Liver (tissue), 3 donors: ENCODE measurements at regions not wholly inside any gene's neighbourhood (a gene's known extent, or its start where the extent isn't known, plus 50 kb on each side); places are given as distances from the start of the nearest gene placed in this dataset.

ENCODE experiments used
- ATF3 ChIP-seq: IDR thresholded peaks from 2 replicates; pipeline ENCODE4 v1.6.1; 2016; ENCODE audit warnings: antibody characterized with exemption
- EGR1 ChIP-seq, 2 donors: IDR thresholded peaks; 2 replicates each; pipeline ENCODE4 v1.6.1; 2016 to 2018; ENCODE audit warnings: antibody characterized with exemption in 2 of 2, low read depth in 2 of 2
- GABPA ChIP-seq, 2 donors: IDR thresholded peaks in 1 of 2; conservative IDR thresholded peaks in 1 of 2; 2 replicates each; pipeline ENCODE4 v1.6.1; 2016; ENCODE audit warnings: antibody characterized with exemption in 2 of 2, mild to moderate bottlenecking in 1 of 2, moderate library complexity in 1 of 2
- JUND ChIP-seq, 2 donors: IDR thresholded peaks; 2 replicates each; pipeline ENCODE4 v1.6.1; 2016; ENCODE audit warnings: antibody characterized with exemption in 2 of 2
- RAD21 ChIP-seq, 2 donors: IDR thresholded peaks; 2 replicates each; pipeline ENCODE4 v1.6.1; 2016; ENCODE audit warnings: antibody characterized with exemption in 2 of 2, mild to moderate bottlenecking in 2 of 2
- TAF1 ChIP-seq: conservative IDR thresholded peaks from 2 replicates; pipeline ENCODE4 v1.6.1; 2016; ENCODE audit warnings: antibody characterized with exemption, mild to moderate bottlenecking
- YY1 ChIP-seq: IDR thresholded peaks from 2 replicates; pipeline ENCODE4 v1.6.1; 2016; ENCODE audit warnings: antibody characterized with exemption, mild to moderate bottlenecking
- TF ChIP-seq, protein P1 (sequence below): IDR thresholded peaks from 2 replicates; pipeline ENCODE4 v1.6.1; 2016; ENCODE audit warnings: antibody characterized with exemption, mild to moderate bottlenecking
- TF ChIP-seq, protein P2 (sequence below): fragments of 150-350 bp; IDR thresholded peaks from 2 replicates; pipeline ENCODE4 v1.5.1; 2017; ENCODE audit warnings: improper control_type of control experiment, low read depth, low read length; ENCODE audit not compliant: missing input control
- TF ChIP-seq, protein P3 (sequence below): IDR thresholded peaks from 2 replicates; pipeline ENCODE4 v1.6.1; 2016; ENCODE audit warnings: antibody characterized with exemption
- donor health status: healthy.
- donor health status: healthy.

GRCh38 chr9:89679016-89679415 is 74.2 kb downstream of the GADD45G start:
- TF ChIP-seq, protein P1, sequence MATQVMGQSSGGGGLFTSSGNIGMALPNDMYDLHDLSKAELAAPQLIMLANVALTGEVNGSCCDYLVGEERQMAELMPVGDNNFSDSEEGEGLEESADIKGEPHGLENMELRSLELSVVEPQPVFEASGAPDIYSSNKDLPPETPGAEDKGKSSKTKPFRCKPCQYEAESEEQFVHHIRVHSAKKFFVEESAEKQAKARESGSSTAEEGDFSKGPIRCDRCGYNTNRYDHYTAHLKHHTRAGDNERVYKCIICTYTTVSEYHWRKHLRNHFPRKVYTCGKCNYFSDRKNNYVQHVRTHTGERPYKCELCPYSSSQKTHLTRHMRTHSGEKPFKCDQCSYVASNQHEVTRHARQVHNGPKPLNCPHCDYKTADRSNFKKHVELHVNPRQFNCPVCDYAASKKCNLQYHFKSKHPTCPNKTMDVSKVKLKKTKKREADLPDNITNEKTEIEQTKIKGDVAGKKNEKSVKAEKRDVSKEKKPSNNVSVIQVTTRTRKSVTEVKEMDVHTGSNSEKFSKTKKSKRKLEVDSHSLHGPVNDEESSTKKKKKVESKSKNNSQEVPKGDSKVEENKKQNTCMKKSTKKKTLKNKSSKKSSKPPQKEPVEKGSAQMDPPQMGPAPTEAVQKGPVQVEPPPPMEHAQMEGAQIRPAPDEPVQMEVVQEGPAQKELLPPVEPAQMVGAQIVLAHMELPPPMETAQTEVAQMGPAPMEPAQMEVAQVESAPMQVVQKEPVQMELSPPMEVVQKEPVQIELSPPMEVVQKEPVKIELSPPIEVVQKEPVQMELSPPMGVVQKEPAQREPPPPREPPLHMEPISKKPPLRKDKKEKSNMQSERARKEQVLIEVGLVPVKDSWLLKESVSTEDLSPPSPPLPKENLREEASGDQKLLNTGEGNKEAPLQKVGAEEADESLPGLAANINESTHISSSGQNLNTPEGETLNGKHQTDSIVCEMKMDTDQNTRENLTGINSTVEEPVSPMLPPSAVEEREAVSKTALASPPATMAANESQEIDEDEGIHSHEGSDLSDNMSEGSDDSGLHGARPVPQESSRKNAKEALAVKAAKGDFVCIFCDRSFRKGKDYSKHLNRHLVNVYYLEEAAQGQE: no peak
- no peak for TF ChIP-seq YY1
- TF ChIP-seq, protein P2, sequence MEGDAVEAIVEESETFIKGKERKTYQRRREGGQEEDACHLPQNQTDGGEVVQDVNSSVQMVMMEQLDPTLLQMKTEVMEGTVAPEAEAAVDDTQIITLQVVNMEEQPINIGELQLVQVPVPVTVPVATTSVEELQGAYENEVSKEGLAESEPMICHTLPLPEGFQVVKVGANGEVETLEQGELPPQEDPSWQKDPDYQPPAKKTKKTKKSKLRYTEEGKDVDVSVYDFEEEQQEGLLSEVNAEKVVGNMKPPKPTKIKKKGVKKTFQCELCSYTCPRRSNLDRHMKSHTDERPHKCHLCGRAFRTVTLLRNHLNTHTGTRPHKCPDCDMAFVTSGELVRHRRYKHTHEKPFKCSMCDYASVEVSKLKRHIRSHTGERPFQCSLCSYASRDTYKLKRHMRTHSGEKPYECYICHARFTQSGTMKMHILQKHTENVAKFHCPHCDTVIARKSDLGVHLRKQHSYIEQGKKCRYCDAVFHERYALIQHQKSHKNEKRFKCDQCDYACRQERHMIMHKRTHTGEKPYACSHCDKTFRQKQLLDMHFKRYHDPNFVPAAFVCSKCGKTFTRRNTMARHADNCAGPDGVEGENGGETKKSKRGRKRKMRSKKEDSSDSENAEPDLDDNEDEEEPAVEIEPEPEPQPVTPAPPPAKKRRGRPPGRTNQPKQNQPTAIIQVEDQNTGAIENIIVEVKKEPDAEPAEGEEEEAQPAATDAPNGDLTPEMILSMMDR: no peak
- no peak for TF ChIP-seq EGR1 (IDR thresholded peaks at IDR 0.05; ENCODE audit: low read depth in 2 of 2)
- no peak for TF ChIP-seq TAF1
- no peak for TF ChIP-seq ATF3
- no peak for TF ChIP-seq GABPA (IDR thresholded peaks at IDR 0.05 in 1 of 2, conservative IDR thresholded peaks at IDR 0.05 in 1 of 2)
- TF ChIP-seq, protein P3, sequence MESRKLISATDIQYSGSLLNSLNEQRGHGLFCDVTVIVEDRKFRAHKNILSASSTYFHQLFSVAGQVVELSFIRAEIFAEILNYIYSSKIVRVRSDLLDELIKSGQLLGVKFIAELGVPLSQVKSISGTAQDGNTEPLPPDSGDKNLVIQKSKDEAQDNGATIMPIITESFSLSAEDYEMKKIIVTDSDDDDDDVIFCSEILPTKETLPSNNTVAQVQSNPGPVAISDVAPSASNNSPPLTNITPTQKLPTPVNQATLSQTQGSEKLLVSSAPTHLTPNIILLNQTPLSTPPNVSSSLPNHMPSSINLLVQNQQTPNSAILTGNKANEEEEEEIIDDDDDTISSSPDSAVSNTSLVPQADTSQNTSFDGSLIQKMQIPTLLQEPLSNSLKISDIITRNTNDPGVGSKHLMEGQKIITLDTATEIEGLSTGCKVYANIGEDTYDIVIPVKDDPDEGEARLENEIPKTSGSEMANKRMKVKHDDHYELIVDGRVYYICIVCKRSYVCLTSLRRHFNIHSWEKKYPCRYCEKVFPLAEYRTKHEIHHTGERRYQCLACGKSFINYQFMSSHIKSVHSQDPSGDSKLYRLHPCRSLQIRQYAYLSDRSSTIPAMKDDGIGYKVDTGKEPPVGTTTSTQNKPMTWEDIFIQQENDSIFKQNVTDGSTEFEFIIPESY: no peak
- no peak for TF ChIP-seq RAD21 (IDR thresholded peaks at IDR 0.05)
- TF ChIP-seq JUND (IDR thresholded peaks at IDR 0.05): no peak
